ENCODE measurements at regions not wholly inside any gene's neighbourhood (a gene's known extent, or its start where the extent isn't known, plus 50 kb on each side); places are given as distances from the start of the nearest gene placed in this dataset.
"Not testable (repeated sequence)": the region's sequence is repeated elsewhere in the genome, so short reads cannot be mapped to it uniquely, and the experiment has no call there.

DNA sequence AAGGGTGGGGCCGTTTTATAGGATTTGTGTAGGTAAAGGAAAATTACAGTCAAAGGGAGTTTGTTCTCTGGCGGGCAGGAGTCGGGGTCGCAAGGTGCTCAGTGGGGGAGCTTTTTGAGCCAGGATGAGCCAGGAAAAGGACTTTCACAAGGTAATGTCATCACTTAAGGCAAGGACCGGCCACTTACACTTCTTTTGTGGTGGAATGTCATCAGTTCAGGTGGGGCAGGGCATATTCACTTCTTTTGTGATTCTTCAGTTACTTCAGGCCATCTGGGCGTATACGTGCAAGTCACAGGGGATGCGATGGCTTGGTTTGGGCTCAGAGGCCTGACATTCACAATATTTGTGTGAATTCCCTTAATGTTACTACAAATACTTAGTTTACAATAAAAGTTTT is 88.2 kb upstream of the MAP3K7 start:
- DNase-seq, H3K27ac Mint-ChIP-seq, H3K4me3 Mint-ChIP-seq, H3K9me3 Mint-ChIP-seq, ATAC-seq, H3K4me1 Mint-ChIP-seq: not testable (repeated sequence)
- peaks cover 11% of the 10 kb centered on the region for H3K27me3 Mint-ChIP-seq

DNA sequence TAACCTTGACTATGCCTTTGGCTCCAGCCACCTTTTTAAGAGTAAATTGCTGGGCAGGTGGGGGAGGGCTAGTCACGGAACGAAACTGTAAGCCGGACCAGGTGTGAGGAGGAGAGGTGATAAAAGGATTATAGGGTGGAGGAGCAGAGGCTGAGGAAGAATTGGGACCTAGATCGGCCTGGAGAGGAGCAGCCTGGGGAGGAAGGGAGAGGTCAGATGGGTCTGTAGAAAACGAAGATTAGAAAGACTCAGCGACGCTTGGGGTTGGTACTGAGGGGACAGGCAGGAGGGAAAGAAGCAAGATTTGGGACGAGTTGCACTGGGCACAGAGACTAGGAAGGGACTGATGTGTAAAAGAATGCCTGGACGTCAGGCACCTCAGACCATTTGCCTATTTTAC is 87.2 kb upstream of the MAP3K7 start:
- ATAC-seq, DNase-seq, H3K9me3 Mint-ChIP-seq, H3K4me3 Mint-ChIP-seq, H3K4me1 Mint-ChIP-seq, H3K27ac Mint-ChIP-seq: not testable (repeated sequence)
- peaks cover 11% of the 10 kb centered on the region for H3K27me3 Mint-ChIP-seq

- Mint-ChIP-seq H3K27ac (no peak overlapping the region), H3K4me1 (no peaks in the 10 kb centered on the region), H3K4me3 (no peak overlapping the region), H3K9me3 (no peaks in the 10 kb centered on the region), H3K27me3 (peaks cover 9% of the 10 kb centered on the region)
- no peak for ATAC-seq
- no peak for DNase-seq
Measured at GRCh38 chr6:90669846-90670245, 83.0 kb upstream of the MAP3K7 start.

GRCh38 chr6:90669420-90669819 is 82.5 kb upstream of the MAP3K7 start:
- Mint-ChIP-seq H3K27me3 (peaks cover 5% of the 10 kb centered on the region), H3K27ac (no peak overlapping the region), H3K9me3 (no peaks in the 10 kb centered on the region), H3K4me1 (no peaks in the 10 kb centered on the region), H3K4me3 (no peak overlapping the region)
- DNase-seq (no peak), ATAC-seq (no peak)

- H3K4me3 Mint-ChIP-seq: no peak overlapping the region
- H3K27me3 Mint-ChIP-seq: no peaks in the 10 kb centered on the region
- DNase-seq (no peak), ATAC-seq (no peak)
- H3K9me3 Mint-ChIP-seq: no peaks in the 10 kb centered on the region
- no peak overlapping the region for H3K27ac Mint-ChIP-seq
- no peaks in the 10 kb centered on the region for H3K4me1 Mint-ChIP-seq
Measured at GRCh38 chr6:90668141-90668540, 81.3 kb upstream of the MAP3K7 start.

GRCh38 chr6:90663873-90664272 is 77.0 kb upstream of the MAP3K7 start:
- Mint-ChIP-seq H3K27ac (no peak overlapping the region), H3K27me3 (peaks cover 5% of the 10 kb centered on the region), H3K9me3 (no peaks in the 10 kb centered on the region), H3K4me3 (no peak overlapping the region), H3K4me1 (no peaks in the 10 kb centered on the region)
- ATAC-seq: no peak
- no peak for DNase-seq

GRCh38 chr6:90663106-90663505 is 76.2 kb upstream of the MAP3K7 start:
- Mint-ChIP-seq H3K4me1 (no peaks in the 10 kb centered on the region), H3K4me3 (no peak overlapping the region), H3K27me3 (peaks cover 10% of the 10 kb centered on the region), H3K27ac (no peak overlapping the region), H3K9me3 (no peaks in the 10 kb centered on the region)
- DNase-seq (no peak), ATAC-seq (no peak)

GRCh38 chr6:90660931-90661330 is 74.1 kb upstream of the MAP3K7 start:
- H3K9me3 Mint-ChIP-seq: no peaks in the 10 kb centered on the region
- ATAC-seq (no peak), DNase-seq (no peak)
- peaks cover 10% of the 10 kb centered on the region for H3K27me3 Mint-ChIP-seq
- no peak overlapping the region for H3K4me3 Mint-ChIP-seq
- no peaks in the 10 kb centered on the region for H3K4me1 Mint-ChIP-seq
- H3K27ac Mint-ChIP-seq: no peak overlapping the region

- no peak for ATAC-seq
- Mint-ChIP-seq H3K4me3 (no peak overlapping the region), H3K27ac (no peak overlapping the region), H3K27me3 (peaks cover 10% of the 10 kb centered on the region), H3K9me3 (no peaks in the 10 kb centered on the region), H3K4me1 (no peaks in the 10 kb centered on the region)
- DNase-seq: no peak
Measured at GRCh38 chr6:90658497-90658896, 71.6 kb upstream of the MAP3K7 start.

DNA sequence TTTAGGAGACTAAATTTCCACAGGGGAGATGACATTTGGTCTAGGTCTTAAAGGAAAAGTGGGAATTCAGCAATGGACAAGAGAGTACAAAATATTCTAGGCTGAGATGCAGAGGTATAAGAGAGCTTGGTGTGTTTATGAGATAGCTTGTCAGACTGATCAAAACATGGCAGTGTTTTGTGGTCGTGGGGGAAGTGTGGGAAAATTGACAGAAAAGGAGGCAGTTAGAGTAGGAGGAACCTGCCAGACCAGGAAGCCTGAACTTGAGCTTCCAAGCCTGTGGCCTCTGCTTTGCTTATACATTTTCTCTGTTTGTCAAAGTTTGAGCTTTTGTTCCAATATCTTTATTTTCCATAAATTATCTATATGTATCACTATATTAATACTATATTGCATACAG is 69.5 kb upstream of the MAP3K7 start:
- DNase-seq: no peak
- ATAC-seq: no peak
- Mint-ChIP-seq H3K9me3 (no peaks in the 10 kb centered on the region), H3K4me3 (no peak overlapping the region), H3K27ac (no peak overlapping the region), H3K4me1 (no peaks in the 10 kb centered on the region), H3K27me3 (peaks cover 10% of the 10 kb centered on the region)

GRCh38 chr6:90654806-90655205 is 67.9 kb upstream of the MAP3K7 start:
- Mint-ChIP-seq H3K4me1 (no peaks in the 10 kb centered on the region), H3K9me3 (no peaks in the 10 kb centered on the region), H3K27ac (no peak overlapping the region), H3K27me3 (peaks cover 10% of the 10 kb centered on the region), H3K4me3 (no peak overlapping the region)
- no peak for DNase-seq
- no peak for ATAC-seq

- H3K27ac Mint-ChIP-seq: no peak overlapping the region
Measured at GRCh38 chr6:90654166-90654565, 67.3 kb upstream of the MAP3K7 start.

GRCh38 chr6:90653750-90654149 is 66.9 kb upstream of the MAP3K7 start:
- no peaks in the 10 kb centered on the region for H3K4me1 Mint-ChIP-seq
- H3K27me3 Mint-ChIP-seq: peaks cover 4% of the 10 kb centered on the region
- no peak overlapping the region for H3K4me3 Mint-ChIP-seq
- DNase-seq (no peak), ATAC-seq (no peak)
- no peak overlapping the region for H3K27ac Mint-ChIP-seq
- H3K9me3 Mint-ChIP-seq: no peaks in the 10 kb centered on the region

More at GRCh38 chr6:90654166-90654565, 67.3 kb upstream of the MAP3K7 start:
- no peak for ATAC-seq
- H3K4me1 Mint-ChIP-seq: no peaks in the 10 kb centered on the region
- H3K4me3 Mint-ChIP-seq: no peak overlapping the region
- H3K27me3 Mint-ChIP-seq: peaks cover 8% of the 10 kb centered on the region
- DNase-seq: no peak
- H3K9me3 Mint-ChIP-seq: no peaks in the 10 kb centered on the region

DNA sequence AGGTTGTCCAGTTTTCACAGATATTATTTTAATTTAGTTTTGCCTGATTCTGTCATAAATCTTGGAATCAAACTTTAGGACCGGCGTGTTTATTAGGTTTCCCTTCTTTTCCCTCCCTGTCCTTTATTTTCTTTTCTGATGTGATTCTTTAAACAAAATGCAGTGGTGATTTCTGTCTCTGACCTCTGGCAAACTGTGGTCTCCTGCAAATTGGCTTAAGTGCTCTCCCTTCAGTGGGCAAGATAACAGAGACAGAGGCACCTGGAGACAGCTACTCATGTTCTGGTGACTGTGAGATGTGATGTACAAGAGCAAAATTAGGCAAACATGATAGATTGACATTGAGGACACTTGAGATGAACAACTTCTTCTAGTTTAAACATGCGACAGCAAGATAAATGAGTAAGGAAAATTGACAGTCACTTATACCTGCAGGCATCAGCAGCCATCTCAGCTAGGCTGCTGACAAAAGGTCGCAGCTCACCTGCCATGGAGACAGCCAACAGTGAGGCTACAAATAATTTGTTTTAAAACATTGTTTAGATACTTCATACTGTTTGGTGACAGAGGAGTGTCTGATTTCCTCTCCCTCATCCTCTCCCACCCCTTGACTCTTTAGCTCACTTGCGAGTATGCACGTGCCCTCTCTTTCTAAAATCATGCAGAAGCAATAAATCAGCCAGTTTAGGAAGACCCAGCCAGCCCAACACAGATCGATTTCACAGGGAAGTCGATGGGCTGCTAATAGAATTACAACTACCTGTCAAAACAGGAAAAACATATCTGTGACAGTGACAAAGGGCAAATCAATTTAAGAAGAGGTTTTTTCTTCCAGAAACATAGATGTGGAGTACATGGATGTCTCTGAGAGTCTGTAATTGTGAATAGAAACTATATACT is 63.4 kb upstream of the MAP3K7 start:
- Mint-ChIP-seq H3K27me3 (no peaks in the 10 kb centered on the region), H3K4me1 (no peaks in the 10 kb centered on the region), H3K4me3 (no peak overlapping the region), H3K27ac (no peak overlapping the region), H3K9me3 (no peaks in the 10 kb centered on the region)
- no peak for DNase-seq
- no peak for ATAC-seq

- no peak for DNase-seq
- Mint-ChIP-seq H3K27ac (no peak overlapping the region), H3K9me3 (no peaks in the 10 kb centered on the region)
Measured at GRCh38 chr6:90648873-90649272, 62.0 kb upstream of the MAP3K7 start.

GRCh38 chr6:90646940-90647339 is 60.1 kb upstream of the MAP3K7 start:
- Mint-ChIP-seq H3K27me3 (no peaks in the 10 kb centered on the region), H3K4me1 (no peaks in the 10 kb centered on the region), H3K4me3 (no peak overlapping the region), H3K9me3 (no peaks in the 10 kb centered on the region), H3K27ac (no peak overlapping the region)
- DNase-seq: no peak
- no peak for ATAC-seq

More at GRCh38 chr6:90648873-90649272, 62.0 kb upstream of the MAP3K7 start:
- peak; percentile 37 for ATAC-seq
- Mint-ChIP-seq H3K4me3 (no peak overlapping the region), H3K4me1 (no peaks in the 10 kb centered on the region), H3K27me3 (no peaks in the 10 kb centered on the region)

GRCh38 chr6:90645634-90646033 is 58.8 kb upstream of the MAP3K7 start:
- Mint-ChIP-seq H3K4me1 (no peaks in the 10 kb centered on the region), H3K27me3 (no peaks in the 10 kb centered on the region), H3K9me3 (no peaks in the 10 kb centered on the region), H3K27ac (no peak overlapping the region), H3K4me3 (no peak overlapping the region)
- no peak for ATAC-seq
- no peak for DNase-seq

Data from stimulated activated naive CD8-positive, alpha-beta T cell treated with anti-CD3 and anti-CD28 coated beads, Interleukin-15, amount 100 ng/mL, for 72 hours (primary cell).